NCI-H1694 treated with DMSO at 0.1 percent for 48 hours (cell line): ENCODE measurements at regions not wholly inside any gene's neighbourhood (a gene's known extent, or its start where the extent isn't known, plus 50 kb on each side); places are given as distances from the start of the nearest gene placed in this dataset.
"Not testable (repeated sequence)": the region's sequence is repeated elsewhere in the genome, so short reads cannot be mapped to it uniquely, and the experiment has no call there.

Experiments
- DNase-seq: peaks from one replicate; lab custom pipeline; 2025; lab: John Stamatoyannopoulos, UW

GRCh38 chr14:105918496-105919262 lies 392.3 kb downstream of the TMEM121 start:
- DNase-seq: no peak

GRCh38 chr14:105919458-105920150 lies 393.2 kb downstream of the TMEM121 start:
- no peak for DNase-seq

GRCh38 chr14:105920151-105920700 lies 393.8 kb downstream of the TMEM121 start:
- DNase-seq: not testable (repeated sequence)

- DNase-seq: not testable (repeated sequence)
Measured at GRCh38 chr14:105920803-105921755, 394.7 kb downstream of the TMEM121 start.

- DNase-seq: not testable (repeated sequence)
Measured at GRCh38 chr14:105921781-105922180, 395.4 kb downstream of the TMEM121 start.

- not testable (repeated sequence) for DNase-seq
Measured at GRCh38 chr14:105923520-105924191, 397.3 kb downstream of the TMEM121 start.

- no peak for DNase-seq
Measured at GRCh38 chr14:105924951-105925591, 398.7 kb downstream of the TMEM121 start.

- DNase-seq: no peak
Measured at GRCh38 chr14:105925615-105926372, 399.4 kb downstream of the TMEM121 start.

- no peak for DNase-seq
Measured at GRCh38 chr14:105926373-105927095, 400.2 kb downstream of the TMEM121 start.

- no peak for DNase-seq
Measured at GRCh38 chr14:105927096-105928060, 401.0 kb downstream of the TMEM121 start.

- DNase-seq: not testable (repeated sequence)
Measured at GRCh38 chr14:105928171-105929111, 402.1 kb downstream of the TMEM121 start.

GRCh38 chr14:105929327-105930081 lies 403.1 kb downstream of the TMEM121 start:
- DNase-seq: no peak

- DNase-seq: no peak
Measured at GRCh38 chr14:105930572-105930971, 404.2 kb downstream of the TMEM121 start.

- peak; percentile 97 for DNase-seq
Measured at GRCh38 chr14:105931808-105932483, 405.6 kb downstream of the TMEM121 start.

GRCh38 chr14:105933238-105933637 lies 406.9 kb downstream of the TMEM121 start:
- DNase-seq: no peak

- no peak for DNase-seq
Measured at GRCh38 chr14:105935384-105935783, 409.0 kb downstream of the TMEM121 start.
